ENCODE measurements at regions not wholly inside any gene's neighbourhood (a gene's known extent, or its start where the extent isn't known, plus 50 kb on each side); places are given as distances from the start of the nearest gene placed in this dataset.

DNA sequence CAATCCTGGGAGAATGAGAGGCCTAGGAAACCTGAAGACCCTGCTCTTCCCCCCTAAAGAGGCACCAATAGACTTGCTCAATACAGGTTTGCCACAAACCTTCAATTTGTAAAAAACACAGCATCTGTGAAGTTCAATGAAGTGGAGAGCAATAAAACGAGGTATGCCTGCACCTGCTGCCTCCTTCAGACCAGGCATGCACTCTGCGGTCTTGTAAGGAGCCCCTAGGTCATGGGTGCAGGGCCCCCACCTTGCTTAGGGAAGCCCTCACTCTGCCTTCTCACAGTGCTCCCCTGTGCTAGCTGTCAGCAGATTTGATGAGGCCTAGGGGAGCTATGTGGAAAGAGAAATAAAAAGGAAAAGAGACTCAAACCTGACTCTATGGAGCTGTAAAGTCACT, 72.1 kb upstream of the GALNT10 start:
- TF ChIP-seq, protein P1, sequence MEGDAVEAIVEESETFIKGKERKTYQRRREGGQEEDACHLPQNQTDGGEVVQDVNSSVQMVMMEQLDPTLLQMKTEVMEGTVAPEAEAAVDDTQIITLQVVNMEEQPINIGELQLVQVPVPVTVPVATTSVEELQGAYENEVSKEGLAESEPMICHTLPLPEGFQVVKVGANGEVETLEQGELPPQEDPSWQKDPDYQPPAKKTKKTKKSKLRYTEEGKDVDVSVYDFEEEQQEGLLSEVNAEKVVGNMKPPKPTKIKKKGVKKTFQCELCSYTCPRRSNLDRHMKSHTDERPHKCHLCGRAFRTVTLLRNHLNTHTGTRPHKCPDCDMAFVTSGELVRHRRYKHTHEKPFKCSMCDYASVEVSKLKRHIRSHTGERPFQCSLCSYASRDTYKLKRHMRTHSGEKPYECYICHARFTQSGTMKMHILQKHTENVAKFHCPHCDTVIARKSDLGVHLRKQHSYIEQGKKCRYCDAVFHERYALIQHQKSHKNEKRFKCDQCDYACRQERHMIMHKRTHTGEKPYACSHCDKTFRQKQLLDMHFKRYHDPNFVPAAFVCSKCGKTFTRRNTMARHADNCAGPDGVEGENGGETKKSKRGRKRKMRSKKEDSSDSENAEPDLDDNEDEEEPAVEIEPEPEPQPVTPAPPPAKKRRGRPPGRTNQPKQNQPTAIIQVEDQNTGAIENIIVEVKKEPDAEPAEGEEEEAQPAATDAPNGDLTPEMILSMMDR (conservative IDR thresholded peaks at IDR 0.05; ENCODE audit: low read length): no peak
- TF ChIP-seq EZH2phosphoT487 (IDR thresholded peaks at IDR 0.05; ENCODE audit: borderline replicate concordance, low read depth, low read length): no peak

All from OCI-LY7 (cell line).